ENCODE measurements at regions not wholly inside any gene's neighbourhood (a gene's known extent, or its start where the extent isn't known, plus 50 kb on each side); places are given as distances from the start of the nearest gene placed in this dataset.
"Not testable (repeated sequence)": the region's sequence is repeated elsewhere in the genome, so short reads cannot be mapped to it uniquely, and the experiment has no call there.

- H3K9me3 ChIP-seq (ENCODE audit: control insufficient read depth in 1 of 2, low read length in 2 of 2); H3K4me1 ChIP-seq (ENCODE audit: control insufficient read depth in 1 of 2, insufficient read depth in 2 of 2, low read length in 2 of 2); H3K9ac ChIP-seq (ENCODE audit: low read depth in 1 of 2, low read length in 2 of 2); H3K4me3 ChIP-seq (ENCODE audit: low read depth in 1 of 2, low read length in 2 of 2); H3K27ac ChIP-seq (ENCODE audit: low read depth, low read length); H3K27me3 ChIP-seq (ENCODE audit: control insufficient read depth in 1 of 2, insufficient read depth in 2 of 2, low read length in 2 of 2): not testable (repeated sequence)
- H3K36me3 ChIP-seq (ENCODE audit: control insufficient read depth in 1 of 2, insufficient read depth in 2 of 2, low read length in 2 of 2), result peaks cover 0 to 29% of the 10 kb centered on the region in 2 donors
Observed at GRCh38 chr1:232415481-232415880, 214.5 kb downstream of the SIPA1L2 start.

- H3K36me3 ChIP-seq (ENCODE audit: control insufficient read depth in 1 of 2, insufficient read depth in 2 of 2, low read length in 2 of 2), result peaks cover 5 to 35% of the 10 kb centered on the region in 2 donors
- no peak overlapping the region for H3K27ac ChIP-seq (ENCODE audit: low read depth, low read length)
- H3K4me3 ChIP-seq (ENCODE audit: low read depth in 1 of 2, low read length in 2 of 2), result no peak overlapping the region
- no peak overlapping the region for H3K9ac ChIP-seq (ENCODE audit: low read depth in 1 of 2, low read length in 2 of 2)
- H3K4me1 ChIP-seq (ENCODE audit: control insufficient read depth in 1 of 2, insufficient read depth in 2 of 2, low read length in 2 of 2), result no peaks in the 10 kb centered on the region
- no peaks in the 10 kb centered on the region for H3K27me3 ChIP-seq (ENCODE audit: control insufficient read depth in 1 of 2, insufficient read depth in 2 of 2, low read length in 2 of 2)
- H3K9me3 ChIP-seq (ENCODE audit: control insufficient read depth in 1 of 2, low read length in 2 of 2), result peaks cover 3 to 6% of the 10 kb centered on the region in 2 donors
Observed at GRCh38 chr1:232414100-232414499, 215.8 kb downstream of the SIPA1L2 start.

- Histone ChIP-seq H3K4me1 (ENCODE audit: control insufficient read depth in 1 of 2, insufficient read depth in 2 of 2, low read length in 2 of 2) (no peaks in the 10 kb centered on the region), H3K9me3 (ENCODE audit: control insufficient read depth in 1 of 2, low read length in 2 of 2) (peaks cover 3 to 6% of the 10 kb centered on the region in 2 donors), H3K36me3 (ENCODE audit: control insufficient read depth in 1 of 2, insufficient read depth in 2 of 2, low read length in 2 of 2) (peaks cover 5 to 35% of the 10 kb centered on the region in 2 donors), H3K9ac (ENCODE audit: low read depth in 1 of 2, low read length in 2 of 2) (no peak overlapping the region), H3K4me3 (ENCODE audit: low read depth in 1 of 2, low read length in 2 of 2) (no peak overlapping the region), H3K27ac (ENCODE audit: low read depth, low read length) (no peak overlapping the region), H3K27me3 (ENCODE audit: control insufficient read depth in 1 of 2, insufficient read depth in 2 of 2, low read length in 2 of 2) (no peaks in the 10 kb centered on the region)
Observed at GRCh38 chr1:232413674-232414073, 216.3 kb downstream of the SIPA1L2 start.

GRCh38 chr1:232409584-232409983 is 220.3 kb downstream of the SIPA1L2 start:
- H3K9ac ChIP-seq (ENCODE audit: low read depth in 1 of 2, low read length in 2 of 2), result no peak overlapping the region
- no peaks in the 10 kb centered on the region for H3K4me1 ChIP-seq (ENCODE audit: control insufficient read depth in 1 of 2, insufficient read depth in 2 of 2, low read length in 2 of 2)
- peaks cover 3 to 6% of the 10 kb centered on the region in 2 donors for H3K9me3 ChIP-seq (ENCODE audit: control insufficient read depth in 1 of 2, low read length in 2 of 2)
- no peak overlapping the region for H3K4me3 ChIP-seq (ENCODE audit: low read depth in 1 of 2, low read length in 2 of 2)
- no peak overlapping the region for H3K27ac ChIP-seq (ENCODE audit: low read depth, low read length)
- H3K36me3 ChIP-seq (ENCODE audit: control insufficient read depth in 1 of 2, insufficient read depth in 2 of 2, low read length in 2 of 2), result peaks cover 5 to 22% of the 10 kb centered on the region in 2 donors
- no peaks in the 10 kb centered on the region for H3K27me3 ChIP-seq (ENCODE audit: control insufficient read depth in 1 of 2, insufficient read depth in 2 of 2, low read length in 2 of 2)

- Histone ChIP-seq H3K4me3 (ENCODE audit: low read depth in 1 of 2, low read length in 2 of 2) (no peak overlapping the region), H3K4me1 (ENCODE audit: control insufficient read depth in 1 of 2, insufficient read depth in 2 of 2, low read length in 2 of 2) (no peaks in the 10 kb centered on the region), H3K9me3 (ENCODE audit: control insufficient read depth in 1 of 2, low read length in 2 of 2) (peaks cover 3 to 6% of the 10 kb centered on the region in 2 donors), H3K27ac (ENCODE audit: low read depth, low read length) (no peak overlapping the region), H3K27me3 (ENCODE audit: control insufficient read depth in 1 of 2, insufficient read depth in 2 of 2, low read length in 2 of 2) (no peaks in the 10 kb centered on the region), H3K36me3 (ENCODE audit: control insufficient read depth in 1 of 2, insufficient read depth in 2 of 2, low read length in 2 of 2) (peaks cover 14 to 20% of the 10 kb centered on the region in 2 donors), H3K9ac (ENCODE audit: low read depth in 1 of 2, low read length in 2 of 2) (no peak overlapping the region)
Observed at GRCh38 chr1:232407120-232407519, 222.8 kb downstream of the SIPA1L2 start.

GRCh38 chr1:232405781-232406180 is 224.2 kb downstream of the SIPA1L2 start:
- H3K27ac ChIP-seq (ENCODE audit: low read depth, low read length), result no peak overlapping the region
- peaks cover 3 to 6% of the 10 kb centered on the region in 2 donors for H3K9me3 ChIP-seq (ENCODE audit: control insufficient read depth in 1 of 2, low read length in 2 of 2)
- H3K27me3 ChIP-seq (ENCODE audit: control insufficient read depth in 1 of 2, insufficient read depth in 2 of 2, low read length in 2 of 2), result no peaks in the 10 kb centered on the region
- no peak overlapping the region for H3K4me3 ChIP-seq (ENCODE audit: low read depth in 1 of 2, low read length in 2 of 2)
- H3K9ac ChIP-seq (ENCODE audit: low read depth in 1 of 2, low read length in 2 of 2), result no peak overlapping the region
- peaks cover 20 to 21% of the 10 kb centered on the region in 2 donors for H3K36me3 ChIP-seq (ENCODE audit: control insufficient read depth in 1 of 2, insufficient read depth in 2 of 2, low read length in 2 of 2)
- no peaks in the 10 kb centered on the region for H3K4me1 ChIP-seq (ENCODE audit: control insufficient read depth in 1 of 2, insufficient read depth in 2 of 2, low read length in 2 of 2)

GRCh38 chr1:232404981-232405731 is 224.8 kb downstream of the SIPA1L2 start:
- H3K27ac ChIP-seq (ENCODE audit: low read depth, low read length), result no peak overlapping the region
- H3K4me3 ChIP-seq (ENCODE audit: low read depth in 1 of 2, low read length in 2 of 2), result no peak overlapping the region
- H3K9ac ChIP-seq (ENCODE audit: low read depth in 1 of 2, low read length in 2 of 2), result no peak overlapping the region
- H3K36me3 ChIP-seq (ENCODE audit: control insufficient read depth in 1 of 2, insufficient read depth in 2 of 2, low read length in 2 of 2), result peaks cover 20 to 25% of the 10 kb centered on the region in 2 donors
- no peaks in the 10 kb centered on the region for H3K27me3 ChIP-seq (ENCODE audit: control insufficient read depth in 1 of 2, insufficient read depth in 2 of 2, low read length in 2 of 2)
- no peaks in the 10 kb centered on the region for H3K4me1 ChIP-seq (ENCODE audit: control insufficient read depth in 1 of 2, insufficient read depth in 2 of 2, low read length in 2 of 2)
- H3K9me3 ChIP-seq (ENCODE audit: control insufficient read depth in 1 of 2, low read length in 2 of 2), result peaks cover 3 to 6% of the 10 kb centered on the region in 2 donors

- H3K4me1 ChIP-seq (ENCODE audit: control insufficient read depth in 1 of 2, insufficient read depth in 2 of 2, low read length in 2 of 2), result no peaks in the 10 kb centered on the region
- H3K36me3 ChIP-seq (ENCODE audit: control insufficient read depth in 1 of 2, insufficient read depth in 2 of 2, low read length in 2 of 2), result peaks cover 16 to 23% of the 10 kb centered on the region in 2 donors
- no peak overlapping the region for H3K27ac ChIP-seq (ENCODE audit: low read depth, low read length)
- no peaks in the 10 kb centered on the region for H3K27me3 ChIP-seq (ENCODE audit: control insufficient read depth in 1 of 2, insufficient read depth in 2 of 2, low read length in 2 of 2)
- H3K9ac ChIP-seq (ENCODE audit: low read depth in 1 of 2, low read length in 2 of 2), result no peak overlapping the region
- H3K9me3 ChIP-seq (ENCODE audit: control insufficient read depth in 1 of 2, low read length in 2 of 2), result peaks cover under 1 to 1% of the 10 kb centered on the region in 2 donors
- no peak overlapping the region for H3K4me3 ChIP-seq (ENCODE audit: low read depth in 1 of 2, low read length in 2 of 2)
Observed at GRCh38 chr1:232404227-232404626, 225.7 kb downstream of the SIPA1L2 start.

- H3K4me1 ChIP-seq (ENCODE audit: control insufficient read depth in 1 of 2, insufficient read depth in 2 of 2, low read length in 2 of 2), result no peaks in the 10 kb centered on the region
- H3K9me3 ChIP-seq (ENCODE audit: control insufficient read depth in 1 of 2, low read length in 2 of 2), result no peaks in the 10 kb centered on the region
- no peak overlapping the region for H3K9ac ChIP-seq (ENCODE audit: low read depth in 1 of 2, low read length in 2 of 2)
- H3K4me3 ChIP-seq (ENCODE audit: low read depth in 1 of 2, low read length in 2 of 2), result no peak overlapping the region
- H3K27me3 ChIP-seq (ENCODE audit: control insufficient read depth in 1 of 2, insufficient read depth in 2 of 2, low read length in 2 of 2), result no peaks in the 10 kb centered on the region
- H3K27ac ChIP-seq (ENCODE audit: low read depth, low read length), result no peak overlapping the region
- H3K36me3 ChIP-seq (ENCODE audit: control insufficient read depth in 1 of 2, insufficient read depth in 2 of 2, low read length in 2 of 2), result peaks cover 15 to 29% of the 10 kb centered on the region in 2 donors
Observed at GRCh38 chr1:232403017-232403714, 226.8 kb downstream of the SIPA1L2 start.

GRCh38 chr1:232398823-232399222 is 231.1 kb downstream of the SIPA1L2 start:
- no peaks in the 10 kb centered on the region for H3K9me3 ChIP-seq (ENCODE audit: control insufficient read depth in 1 of 2, low read length in 2 of 2)
- no peak overlapping the region for H3K9ac ChIP-seq (ENCODE audit: low read depth in 1 of 2, low read length in 2 of 2)
- H3K4me3 ChIP-seq (ENCODE audit: low read depth in 1 of 2, low read length in 2 of 2), result no peak overlapping the region
- no peak overlapping the region for H3K27ac ChIP-seq (ENCODE audit: low read depth, low read length)
- H3K36me3 ChIP-seq (ENCODE audit: control insufficient read depth in 1 of 2, insufficient read depth in 2 of 2, low read length in 2 of 2), result peaks cover 15 to 29% of the 10 kb centered on the region in 2 donors
- no peaks in the 10 kb centered on the region for H3K4me1 ChIP-seq (ENCODE audit: control insufficient read depth in 1 of 2, insufficient read depth in 2 of 2, low read length in 2 of 2)
- no peaks in the 10 kb centered on the region for H3K27me3 ChIP-seq (ENCODE audit: control insufficient read depth in 1 of 2, insufficient read depth in 2 of 2, low read length in 2 of 2)
